DMS153 treated with DMSO at 0.1 percent for 48 hours (cell line): ENCODE measurements at regions not wholly inside any gene's neighbourhood (a gene's known extent, or its start where the extent isn't known, plus 50 kb on each side); places are given as distances from the start of the nearest gene placed in this dataset.
"Not testable (repeated sequence)": the region's sequence is repeated elsewhere in the genome, so short reads cannot be mapped to it uniquely, and the experiment has no call there.

Experiments used
- DNase-seq: peaks from one replicate; lab custom pipeline; 2025; ENCODE audit not compliant: unreplicated experiment; lab: John Stamatoyannopoulos, UW

- no peak for DNase-seq
Observed at GRCh38 chr2:34785206-34785785, 1186.2 kb upstream of the FAM98A start.

GRCh38 chr2:34784701-34785100 lies 1185.6 kb upstream of the FAM98A start:
- no peak for DNase-seq

GRCh38 chr2:34750742-34751141 lies 1151.6 kb upstream of the FAM98A start:
- DNase-seq = not testable (repeated sequence)

GRCh38 chr2:34747643-34748042 lies 1148.5 kb upstream of the FAM98A start:
- no peak for DNase-seq

GRCh38 chr2:34738691-34739090 lies 1139.6 kb upstream of the FAM98A start:
- DNase-seq = no peak

GRCh38 chr2:34737146-34737545 lies 1138.0 kb upstream of the FAM98A start:
- DNase-seq = no peak

GRCh38 chr2:34736482-34736881 lies 1137.4 kb upstream of the FAM98A start:
- DNase-seq = no peak

- no peak for DNase-seq
Observed at GRCh38 chr2:34734662-34735061, 1135.6 kb upstream of the FAM98A start.

GRCh38 chr2:34734042-34734441 lies 1134.9 kb upstream of the FAM98A start:
- no peak for DNase-seq

- DNase-seq = no peak
Observed at GRCh38 chr2:34731292-34731691, 1132.2 kb upstream of the FAM98A start.

- no peak for DNase-seq
Observed at GRCh38 chr2:34729845-34730244, 1130.7 kb upstream of the FAM98A start.

- no peak for DNase-seq
Observed at GRCh38 chr2:34724107-34724506, 1125.0 kb upstream of the FAM98A start.

- no peak for DNase-seq
Observed at GRCh38 chr2:34723683-34724082, 1124.6 kb upstream of the FAM98A start.

- no peak for DNase-seq
Observed at GRCh38 chr2:34719206-34719605, 1120.1 kb upstream of the FAM98A start.

GRCh38 chr2:34705551-34706247 lies 1106.6 kb upstream of the FAM98A start:
- DNase-seq = no peak

- no peak for DNase-seq
Observed at GRCh38 chr2:34703292-34703691, 1104.2 kb upstream of the FAM98A start.

GRCh38 chr2:34702391-34702790 lies 1103.3 kb upstream of the FAM98A start:
- DNase-seq = not testable (repeated sequence)

- not testable (repeated sequence) for DNase-seq
Observed at GRCh38 chr2:34677591-34677990, 1078.5 kb upstream of the FAM98A start.

GRCh38 chr2:34677119-34677531 lies 1078.0 kb upstream of the FAM98A start:
- not testable (repeated sequence) for DNase-seq

GRCh38 chr2:34670482-34670881 lies 1071.4 kb upstream of the FAM98A start:
- no peak for DNase-seq

GRCh38 chr2:34666821-34667220 lies 1067.7 kb upstream of the FAM98A start:
- DNase-seq = no peak

- no peak for DNase-seq
Observed at GRCh38 chr2:34664266-34664665, 1065.2 kb upstream of the FAM98A start.

- no peak for DNase-seq
Observed at GRCh38 chr2:34663314-34663713, 1064.2 kb upstream of the FAM98A start.
